ENCODE measurements at regions not wholly inside any gene's neighbourhood (a gene's known extent, or its start where the extent isn't known, plus 50 kb on each side); places are given as distances from the start of the nearest gene placed in this dataset.

- TF ChIP-seq POLR2AphosphoS5 (IDR thresholded peaks at IDR 0.05) (no peak), CTCF (IDR thresholded peaks at IDR 0.05) (no peak), POLR2A (IDR thresholded peaks at IDR 0.05) (no peak), EP300 (IDR thresholded peaks at IDR 0.05) (no peak)
Measured at GRCh38 chr11:109526061-109526460, 104.1 kb downstream of the C11orf87 start.
